SK-N-SH treated with all-trans-retinoic acid at 6 μM for 48 hours (cell line): ENCODE measurements at regions not wholly inside any gene's neighbourhood (a gene's known extent, or its start where the extent isn't known, plus 50 kb on each side); places are given as distances from the start of the nearest gene placed in this dataset.

Source experiments
- ATAC-seq: fragments of 200-7000 bp; cut with Tn5 transposase; 3 replicates; pipeline ENCODE4 v1.9.1; 2020; ENCODE audit warnings: mild to moderate bottlenecking, moderate library complexity
- ARNTL ChIP-seq: fragments of 450-650 bp; formaldehyde crosslinking; IDR thresholded peaks from 2 replicates; pipeline ENCODE4 v1.5.0; 2020; ENCODE audit warnings: low read depth, mild to moderate bottlenecking, moderate library complexity, borderline replicate concordance
- BACH2 ChIP-seq: fragments of 250-450 bp; sonication (Bioruptor Pico); IDR thresholded peaks from 2 replicates; pipeline ENCODE4 v1.9.0; 2021; ENCODE audit warnings: mild to moderate bottlenecking, borderline replicate concordance
- CSDC2 ChIP-seq: fragments of 250-450 bp; sonication (Bioruptor Pico); IDR thresholded peaks from 2 replicates; pipeline ENCODE4 v1.5.0; 2020; ENCODE audit warnings: mild to moderate bottlenecking, moderate library complexity
- ESRRG ChIP-seq: fragments of 250-450 bp; sonication (Bioruptor Pico); IDR thresholded peaks from 2 replicates; pipeline ENCODE4 v1.6.1; 2021; ENCODE audit warnings: mild to moderate bottlenecking
- GLIS3 ChIP-seq: fragments of 250-450 bp; sonication (Bioruptor Pico); IDR thresholded peaks from 2 replicates; pipeline ENCODE4 v1.5.0; 2020; ENCODE audit warnings: mild to moderate bottlenecking, moderate library complexity
- ISL1 ChIP-seq: fragments of 250-450 bp; sonication (Bioruptor Pico); IDR thresholded peaks from 2 replicates; pipeline ENCODE4 v2.1.2; 2022; ENCODE audit warnings: mild to moderate bottlenecking, moderate library complexity
- OSR1 ChIP-seq: fragments of 250-450 bp; sonication (Bioruptor Pico); IDR thresholded peaks from 2 replicates; pipeline ENCODE4 v1.8.0; 2022; ENCODE audit warnings: moderate library complexity, mild to moderate bottlenecking, inconsistent platforms
- POU6F1 ChIP-seq: fragments of 250-450 bp; sonication (Bioruptor Pico); IDR thresholded peaks from 2 replicates; pipeline ENCODE4 v1.8.0; 2021; ENCODE audit warnings: low read depth, mild to moderate bottlenecking, moderate library complexity, borderline replicate concordance
- PPARA ChIP-seq: fragments of 250-450 bp; sonication (Bioruptor Pico); IDR thresholded peaks from 2 replicates; pipeline ENCODE4 v1.5.0; 2020; ENCODE audit warnings: mild to moderate bottlenecking, borderline replicate concordance
- RARB ChIP-seq: fragments of 250-450 bp; sonication (Bioruptor Pico); IDR thresholded peaks from 2 replicates; pipeline ENCODE4 v1.8.0; 2021; ENCODE audit warnings: mild to moderate bottlenecking, moderate library complexity
- SNAI2 ChIP-seq: fragments of 250-450 bp; sonication (Bioruptor Pico); IDR thresholded peaks from 2 replicates; pipeline ENCODE4 v1.5.0; 2020; ENCODE audit warnings: mild to moderate bottlenecking, moderate library complexity
- TCF4 ChIP-seq: fragments of 250-450 bp; sonication (Bioruptor Pico); IDR thresholded peaks from 2 replicates; pipeline ENCODE4 v1.8.0; 2021; ENCODE audit warnings: mild to moderate bottlenecking, moderate library complexity, borderline replicate concordance
- TOX ChIP-seq: fragments of 250-450 bp; sonication (Bioruptor Pico); IDR thresholded peaks from 2 replicates; pipeline ENCODE4 v1.8.0; 2021; ENCODE audit warnings: mild to moderate bottlenecking, moderate library complexity, borderline replicate concordance
- TSHZ2 ChIP-seq: fragments of 250-450 bp; sonication (Bioruptor Pico); IDR thresholded peaks from 2 replicates; pipeline ENCODE4 v1.5.0; 2020; ENCODE audit warnings: mild to moderate bottlenecking, moderate library complexity
- ZC3H10 ChIP-seq: fragments of 250-450 bp; sonication (Bioruptor Pico); IDR thresholded peaks from 2 replicates; pipeline ENCODE4 v1.5.1; 2021; ENCODE audit warnings: mild to moderate bottlenecking, moderate library complexity
- ZFP3 ChIP-seq: fragments of 250-450 bp; sonication (Bioruptor Pico); IDR thresholded peaks from 2 replicates; pipeline ENCODE4 v1.5.0; 2020; ENCODE audit warnings: mild to moderate bottlenecking, moderate library complexity
- ZFP30 ChIP-seq: fragments of 450-650 bp; formaldehyde crosslinking; IDR thresholded peaks from 2 replicates; pipeline ENCODE4 v1.5.0; 2022; ENCODE audit warnings: mild to moderate bottlenecking, moderate library complexity
- ZNF565 ChIP-seq: fragments of 450-650 bp; formaldehyde crosslinking; conservative IDR thresholded peaks from 2 replicates; pipeline ENCODE4 v1.5.0; 2020; ENCODE audit warnings: low read depth, mild to moderate bottlenecking, moderate library complexity
- ZNF70 ChIP-seq: fragments of 450-650 bp; formaldehyde crosslinking; IDR thresholded peaks from 2 replicates; pipeline ENCODE4 v1.5.0; 2020; ENCODE audit warnings: mild to moderate bottlenecking, moderate library complexity
- ZNF8 ChIP-seq: fragments of 450-650 bp; formaldehyde crosslinking; IDR thresholded peaks from 2 replicates; pipeline ENCODE4 v1.5.0; 2020; ENCODE audit warnings: mild to moderate bottlenecking, moderate library complexity
- TF ChIP-seq, protein P1 (sequence below): fragments of 250-450 bp; sonication (Bioruptor Pico); IDR thresholded peaks from 2 replicates; pipeline ENCODE4 v1.5.1; 2021; ENCODE audit warnings: mild to moderate bottlenecking, moderate library complexity
- TF ChIP-seq, protein P2 (sequence below): fragments of 250-450 bp; sonication (Bioruptor Pico); IDR thresholded peaks from 2 replicates; pipeline ENCODE4 v1.8.0; 2020; ENCODE audit warnings: mild to moderate bottlenecking, moderate library complexity, borderline replicate concordance

GRCh38 chr17:15109608-15110007 is 155.5 kb downstream of the PMP22 start:
- ATAC-seq: no peak
- TF ChIP-seq SNAI2 (no peak), ZNF8 (no peak), ZFP3 (CRISPR knock-in tag) (no peak), PPARA (no peak), ZC3H10 (CRISPR knock-in tag) (no peak), ZNF70 (CRISPR knock-in tag) (no peak), BACH2 (CRISPR knock-in tag) (no peak), GLIS3 (CRISPR knock-in tag) (no peak), ESRRG (CRISPR knock-in tag) (no peak), OSR1 (CRISPR knock-in tag) (no peak), POU6F1 (CRISPR knock-in tag) (no peak), TCF4 (CRISPR knock-in tag) (no peak), ISL1 (CRISPR knock-in tag) (no peak), ARNTL (CRISPR knock-in tag) (no peak), TOX (CRISPR knock-in tag) (no peak), CSDC2 (no peak), ZFP30 (CRISPR knock-in tag) (no peak)
- TF ChIP-seq, protein P1, sequence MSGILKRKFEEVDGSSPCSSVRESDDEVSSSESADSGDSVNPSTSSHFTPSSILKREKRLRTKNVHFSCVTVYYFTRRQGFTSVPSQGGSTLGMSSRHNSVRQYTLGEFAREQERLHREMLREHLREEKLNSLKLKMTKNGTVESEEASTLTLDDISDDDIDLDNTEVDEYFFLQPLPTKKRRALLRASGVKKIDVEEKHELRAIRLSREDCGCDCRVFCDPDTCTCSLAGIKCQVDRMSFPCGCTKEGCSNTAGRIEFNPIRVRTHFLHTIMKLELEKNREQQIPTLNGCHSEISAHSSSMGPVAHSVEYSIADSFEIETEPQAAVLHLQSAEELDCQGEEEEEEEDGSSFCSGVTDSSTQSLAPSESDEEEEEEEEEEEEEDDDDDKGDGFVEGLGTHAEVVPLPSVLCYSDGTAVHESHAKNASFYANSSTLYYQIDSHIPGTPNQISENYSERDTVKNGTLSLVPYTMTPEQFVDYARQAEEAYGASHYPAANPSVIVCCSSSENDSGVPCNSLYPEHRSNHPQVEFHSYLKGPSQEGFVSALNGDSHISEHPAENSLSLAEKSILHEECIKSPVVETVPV (CRISPR knock-in tag): no peak
- TF ChIP-seq, protein P2, sequence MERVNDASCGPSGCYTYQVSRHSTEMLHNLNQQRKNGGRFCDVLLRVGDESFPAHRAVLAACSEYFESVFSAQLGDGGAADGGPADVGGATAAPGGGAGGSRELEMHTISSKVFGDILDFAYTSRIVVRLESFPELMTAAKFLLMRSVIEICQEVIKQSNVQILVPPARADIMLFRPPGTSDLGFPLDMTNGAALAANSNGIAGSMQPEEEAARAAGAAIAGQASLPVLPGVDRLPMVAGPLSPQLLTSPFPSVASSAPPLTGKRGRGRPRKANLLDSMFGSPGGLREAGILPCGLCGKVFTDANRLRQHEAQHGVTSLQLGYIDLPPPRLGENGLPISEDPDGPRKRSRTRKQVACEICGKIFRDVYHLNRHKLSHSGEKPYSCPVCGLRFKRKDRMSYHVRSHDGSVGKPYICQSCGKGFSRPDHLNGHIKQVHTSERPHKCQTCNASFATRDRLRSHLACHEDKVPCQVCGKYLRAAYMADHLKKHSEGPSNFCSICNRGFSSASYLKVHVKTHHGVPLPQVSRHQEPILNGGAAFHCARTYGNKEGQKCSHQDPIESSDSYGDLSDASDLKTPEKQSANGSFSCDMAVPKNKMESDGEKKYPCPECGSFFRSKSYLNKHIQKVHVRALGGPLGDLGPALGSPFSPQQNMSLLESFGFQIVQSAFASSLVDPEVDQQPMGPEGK (CRISPR knock-in tag): no peak

- TF ChIP-seq SNAI2 (no peak), ISL1 (CRISPR knock-in tag) (no peak), TCF4 (CRISPR knock-in tag) (no peak), CSDC2 (no peak), OSR1 (CRISPR knock-in tag) (no peak), TSHZ2 (CRISPR knock-in tag) (no peak), RARB (CRISPR knock-in tag) (no peak), GLIS3 (CRISPR knock-in tag) (no peak)
- no peak for ATAC-seq
Measured at GRCh38 chr17:15108992-15109391, 156.1 kb downstream of the PMP22 start.

GRCh38 chr17:15106540-15106939 is 158.6 kb downstream of the PMP22 start:
- ATAC-seq: no peak
- TF ChIP-seq, protein P1 (CRISPR knock-in tag): no peak
- TF ChIP-seq GLIS3 (CRISPR knock-in tag) (no peak), TOX (CRISPR knock-in tag) (no peak), ZFP30 (CRISPR knock-in tag) (no peak), ISL1 (CRISPR knock-in tag) (no peak), ESRRG (CRISPR knock-in tag) (no peak), RARB (CRISPR knock-in tag) (no peak), OSR1 (CRISPR knock-in tag) (no peak), TSHZ2 (CRISPR knock-in tag) (no peak), ZNF565 (CRISPR knock-in tag) (no peak), ZNF70 (CRISPR knock-in tag) (no peak), PPARA (no peak), BACH2 (CRISPR knock-in tag) (no peak), ZFP3 (CRISPR knock-in tag) (no peak)
- TF ChIP-seq, protein P2 (CRISPR knock-in tag): no peak
